ENCODE measurements at regions not wholly inside any gene's neighbourhood (a gene's known extent, or its start where the extent isn't known, plus 50 kb on each side); places are given as distances from the start of the nearest gene placed in this dataset.

DNA sequence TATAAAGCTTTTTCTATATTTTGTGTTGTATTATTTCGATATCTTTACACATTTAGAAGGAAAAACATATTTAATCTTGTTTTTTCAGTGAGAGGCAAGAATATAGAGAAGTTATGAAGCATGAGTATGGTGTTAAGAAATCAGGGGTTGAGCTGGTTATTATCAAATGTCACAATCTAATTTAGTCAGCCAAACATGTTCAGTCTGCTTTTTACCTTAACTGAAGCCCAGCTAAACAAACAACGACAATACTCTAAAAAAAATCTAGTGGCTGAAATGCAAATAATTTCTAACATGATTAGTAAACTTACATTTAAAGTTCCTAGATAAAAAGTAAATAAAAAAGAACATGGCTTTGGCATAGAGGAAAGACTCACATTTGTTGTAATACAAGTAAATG, 433.8 kb upstream of the NRSN1 start:
- TF ChIP-seq, protein P1, sequence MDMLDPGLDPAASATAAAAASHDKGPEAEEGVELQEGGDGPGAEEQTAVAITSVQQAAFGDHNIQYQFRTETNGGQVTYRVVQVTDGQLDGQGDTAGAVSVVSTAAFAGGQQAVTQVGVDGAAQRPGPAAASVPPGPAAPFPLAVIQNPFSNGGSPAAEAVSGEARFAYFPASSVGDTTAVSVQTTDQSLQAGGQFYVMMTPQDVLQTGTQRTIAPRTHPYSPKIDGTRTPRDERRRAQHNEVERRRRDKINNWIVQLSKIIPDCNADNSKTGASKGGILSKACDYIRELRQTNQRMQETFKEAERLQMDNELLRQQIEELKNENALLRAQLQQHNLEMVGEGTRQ (IDR thresholded peaks at IDR 0.05; ENCODE audit: low read depth, low read length), result no peak
- TF ChIP-seq, protein P2, sequence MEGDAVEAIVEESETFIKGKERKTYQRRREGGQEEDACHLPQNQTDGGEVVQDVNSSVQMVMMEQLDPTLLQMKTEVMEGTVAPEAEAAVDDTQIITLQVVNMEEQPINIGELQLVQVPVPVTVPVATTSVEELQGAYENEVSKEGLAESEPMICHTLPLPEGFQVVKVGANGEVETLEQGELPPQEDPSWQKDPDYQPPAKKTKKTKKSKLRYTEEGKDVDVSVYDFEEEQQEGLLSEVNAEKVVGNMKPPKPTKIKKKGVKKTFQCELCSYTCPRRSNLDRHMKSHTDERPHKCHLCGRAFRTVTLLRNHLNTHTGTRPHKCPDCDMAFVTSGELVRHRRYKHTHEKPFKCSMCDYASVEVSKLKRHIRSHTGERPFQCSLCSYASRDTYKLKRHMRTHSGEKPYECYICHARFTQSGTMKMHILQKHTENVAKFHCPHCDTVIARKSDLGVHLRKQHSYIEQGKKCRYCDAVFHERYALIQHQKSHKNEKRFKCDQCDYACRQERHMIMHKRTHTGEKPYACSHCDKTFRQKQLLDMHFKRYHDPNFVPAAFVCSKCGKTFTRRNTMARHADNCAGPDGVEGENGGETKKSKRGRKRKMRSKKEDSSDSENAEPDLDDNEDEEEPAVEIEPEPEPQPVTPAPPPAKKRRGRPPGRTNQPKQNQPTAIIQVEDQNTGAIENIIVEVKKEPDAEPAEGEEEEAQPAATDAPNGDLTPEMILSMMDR (conservative IDR thresholded peaks at IDR 0.05; ENCODE audit: low read depth, low read length), result no peak
- TF ChIP-seq POLR2A (IDR thresholded peaks at IDR 0.05; ENCODE audit: low read depth, low read length) (no peak), BHLHE40 (IDR thresholded peaks at IDR 0.05; ENCODE audit: low read depth, low read length) (no peak), RFX5 (IDR thresholded peaks at IDR 0.05; ENCODE audit: low read depth, low read length) (no peak)
